ENCODE measurements at regions not wholly inside any gene's neighbourhood (a gene's known extent, or its start where the extent isn't known, plus 50 kb on each side); places are given as distances from the start of the nearest gene placed in this dataset.

DNA sequence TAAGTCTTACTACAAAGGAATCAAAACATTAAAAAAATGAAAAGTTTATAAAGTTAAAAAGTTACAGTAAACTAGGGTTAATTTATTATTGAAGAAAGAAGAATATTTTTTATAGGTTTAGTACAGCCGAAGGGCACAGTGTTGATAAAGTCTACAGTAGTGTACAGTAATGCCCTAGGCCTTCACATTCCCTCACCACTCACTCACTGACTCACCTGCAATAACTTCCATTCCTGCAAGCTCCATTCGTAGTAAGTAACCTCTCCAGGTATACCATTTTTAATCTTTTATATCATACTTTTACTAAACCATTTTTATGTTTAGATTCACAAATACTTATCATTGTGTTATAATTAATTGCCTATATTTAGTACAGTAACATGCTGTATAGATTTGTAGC is 307.5 kb upstream of the FAM241A start (continued):
- TF ChIP-seq FOSL1 (IDR thresholded peaks at IDR 0.05; ENCODE audit: insufficient read depth, low read depth, low read length) (no peak), POU5F1 (IDR thresholded peaks at IDR 0.05; ENCODE audit: low read depth, low read length) (no peak)
